GM12892 (cell line): ENCODE measurements at regions not wholly inside any gene's neighbourhood (a gene's known extent, or its start where the extent isn't known, plus 50 kb on each side); places are given as distances from the start of the nearest gene placed in this dataset.

Source experiments
- POLR2AphosphoS5 ChIP-seq: IDR thresholded peaks from 2 replicates; pipeline ENCODE4 v1.6.1; 2011; ENCODE audit warnings: low read depth, low read length, control low read depth
- TAF1 ChIP-seq: IDR thresholded peaks from 2 replicates; pipeline ENCODE4 v1.6.1; 2011; ENCODE audit warnings: low read depth, mild to moderate bottlenecking, control low read depth, low read length, borderline replicate concordance

- TF ChIP-seq POLR2AphosphoS5 (no peak), TAF1 (no peak)
These were observed 84.5 kb upstream of the TOX2 start for GRCh38 chr20:43829951-43830690.
